Activated T-cell treated with anti-CD3 and anti-CD28 coated beads, Interleukin-2, amount 50 U/mL, for 48 hours (primary cell): ENCODE measurements at regions not wholly inside any gene's neighbourhood (a gene's known extent, or its start where the extent isn't known, plus 50 kb on each side); places are given as distances from the start of the nearest gene placed in this dataset.
A peak's percentile ranks its signal among the peaks of the same experiment; 100 is the strongest.
"Not testable (repeated sequence)": the region's sequence is repeated elsewhere in the genome, so short reads cannot be mapped to it uniquely, and the experiment has no call there.

Experiments used
- DNase-seq, 2 experiments: peaks; one replicate each; pipeline ENCODE4 v3.0.0-alpha.2; 2020

DNA sequence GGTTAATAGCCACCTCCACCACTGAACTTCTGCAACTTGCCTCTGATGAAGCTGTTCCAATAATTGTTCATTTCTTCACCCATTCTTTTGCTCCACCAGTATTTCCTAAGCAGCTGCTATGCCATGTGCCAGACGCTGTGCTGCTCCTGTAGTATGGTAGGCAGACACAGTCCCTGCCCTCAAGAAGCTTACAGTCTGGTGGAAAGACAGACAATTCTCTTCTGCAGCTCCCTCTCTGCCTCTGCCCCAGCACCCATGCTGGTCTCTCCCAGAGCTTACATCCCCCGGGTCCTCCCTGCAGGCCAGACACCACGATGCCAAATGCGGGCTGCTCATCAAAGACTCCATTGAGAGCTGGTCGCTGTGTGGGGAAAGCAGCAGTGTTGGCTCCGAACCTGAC lies 111.6 kb upstream of the ESRRB start:
- DNase-seq: no peak

GRCh38 chr14:76267322-76268046 lies 108.5 kb upstream of the ESRRB start:
- DNase-seq: peak; percentile 19 to 37

GRCh38 chr14:76268047-76268431 lies 107.9 kb upstream of the ESRRB start:
- no peak for DNase-seq

- DNase-seq: no peak
Measured at GRCh38 chr14:76268700-76269099, 107.2 kb upstream of the ESRRB start.

DNA sequence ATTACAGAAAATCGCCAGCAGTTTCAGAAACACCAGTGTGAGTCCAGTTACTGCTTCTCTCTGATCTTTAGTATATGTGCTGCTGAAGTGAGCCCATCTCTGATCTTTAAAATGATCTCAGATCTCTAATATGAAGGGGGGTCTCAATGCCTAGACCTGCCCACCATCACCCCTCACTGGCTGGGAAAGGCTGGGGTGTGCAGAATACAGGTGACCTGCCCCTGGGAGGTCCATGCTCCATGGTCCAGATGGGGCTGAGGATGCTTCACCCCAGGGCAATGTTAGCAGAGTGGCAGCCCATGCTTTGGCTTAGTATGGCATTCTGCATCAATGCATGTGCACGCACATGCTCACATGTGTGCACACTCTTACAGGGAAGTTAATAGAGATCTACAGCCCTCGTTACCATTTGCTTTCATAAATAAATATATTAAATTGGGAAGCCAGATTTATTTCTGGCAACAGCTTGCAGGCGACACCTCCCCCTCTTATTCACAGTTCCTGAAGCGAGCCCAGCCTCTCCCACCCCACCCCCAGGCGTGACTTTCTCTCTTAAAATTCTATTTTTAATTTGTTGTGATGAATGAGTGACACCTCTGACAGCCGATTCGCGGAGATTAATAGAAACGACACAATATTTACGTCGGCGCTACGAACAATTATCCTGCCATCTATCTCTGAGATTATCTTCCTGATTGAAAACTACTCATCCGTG lies 104.7 kb upstream of the ESRRB start:
- no peak for DNase-seq

DNA sequence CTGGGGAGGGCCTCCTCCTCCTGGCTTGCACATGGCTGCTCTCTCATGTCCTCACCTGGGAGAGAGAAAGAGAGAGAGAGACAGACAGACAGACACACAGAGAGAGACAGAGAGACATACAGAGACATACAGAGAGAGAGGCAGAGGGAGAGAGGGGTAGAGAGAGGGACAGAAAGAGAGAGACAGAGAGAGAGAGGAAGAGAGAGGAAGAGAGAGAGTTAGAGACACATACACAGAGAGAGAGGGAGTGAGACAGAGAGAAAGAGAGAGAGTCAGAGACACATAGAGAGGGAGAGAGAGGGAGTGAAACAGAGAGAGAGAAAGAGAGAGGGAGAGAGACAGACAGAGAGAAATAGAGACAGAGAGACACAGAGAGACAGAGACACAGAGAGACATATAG lies 103.6 kb upstream of the ESRRB start:
- DNase-seq: no peak

GRCh38 chr14:76272774-76273173 lies 103.2 kb upstream of the ESRRB start:
- DNase-seq: no peak

- DNase-seq: no peak
Measured at GRCh38 chr14:76273346-76273745, 102.6 kb upstream of the ESRRB start.

GRCh38 chr14:76274324-76274723 lies 101.6 kb upstream of the ESRRB start:
- no peak for DNase-seq

- DNase-seq: no peak
Measured at GRCh38 chr14:76277586-76278130, 98.3 kb upstream of the ESRRB start.

DNA sequence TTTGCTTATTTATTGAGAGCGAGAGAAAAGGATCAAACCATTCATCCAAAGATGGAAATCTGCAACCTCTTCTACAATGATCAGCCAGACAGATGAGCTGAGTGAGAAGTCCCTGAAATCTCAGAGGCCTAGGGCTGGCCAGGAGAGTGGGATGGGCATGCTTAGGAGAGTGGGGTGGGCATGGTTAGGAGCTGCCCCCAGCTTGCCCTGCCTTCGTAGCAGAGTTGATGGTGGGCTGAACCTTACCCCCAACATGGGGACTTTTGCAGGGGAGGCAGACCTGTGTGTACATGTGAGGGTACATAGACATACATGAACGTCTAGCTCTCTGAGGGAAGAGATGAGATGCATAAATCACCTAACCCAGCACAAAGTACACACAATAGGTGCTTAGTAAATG lies 95.7 kb upstream of the ESRRB start:
- no peak for DNase-seq

GRCh38 chr14:76282581-76282980 lies 93.4 kb upstream of the ESRRB start:
- no peak for DNase-seq

- no peak for DNase-seq
Measured at GRCh38 chr14:76287063-76287462, 88.9 kb upstream of the ESRRB start.

DNA sequence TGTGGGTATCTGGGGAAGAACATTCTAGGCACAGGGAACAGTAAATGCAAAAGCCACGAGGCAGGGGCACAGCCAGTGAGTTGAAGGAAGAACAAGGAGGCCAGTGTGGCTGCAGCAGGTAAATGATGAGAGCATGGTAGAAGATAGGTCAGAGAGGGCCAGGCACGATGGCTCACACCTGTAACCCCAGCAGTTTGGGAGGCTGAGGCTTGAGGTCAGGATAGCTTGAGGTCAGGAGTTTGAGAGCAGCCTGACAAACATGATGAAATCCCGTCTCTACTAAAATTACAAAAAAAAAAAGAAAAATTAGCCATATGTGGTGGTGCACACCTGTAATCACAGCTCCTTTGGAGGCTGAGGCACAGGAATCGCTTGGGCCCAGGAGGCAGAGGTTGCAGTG lies 86.7 kb upstream of the ESRRB start:
- no peak for DNase-seq

DNA sequence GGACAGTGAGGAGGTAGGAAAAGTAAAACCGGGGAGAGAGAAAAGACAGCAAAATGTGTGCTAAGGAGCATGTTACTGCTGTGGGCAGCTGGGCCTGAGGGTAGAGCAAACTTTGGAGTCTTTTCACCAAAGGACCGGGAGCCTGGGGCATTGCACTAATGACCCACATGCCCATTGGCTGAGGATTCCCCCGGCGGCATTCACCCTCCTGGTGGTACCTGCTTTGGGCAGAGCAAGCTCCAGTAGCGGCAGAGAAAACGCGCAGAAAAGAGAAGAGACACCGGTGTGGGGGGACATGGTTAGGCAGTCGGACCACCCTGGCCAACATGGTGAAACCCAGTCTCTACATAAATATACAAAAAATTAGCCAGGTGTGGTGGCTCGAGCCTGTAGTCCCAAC lies 83.4 kb upstream of the ESRRB start:
- DNase-seq: no peak

DNA sequence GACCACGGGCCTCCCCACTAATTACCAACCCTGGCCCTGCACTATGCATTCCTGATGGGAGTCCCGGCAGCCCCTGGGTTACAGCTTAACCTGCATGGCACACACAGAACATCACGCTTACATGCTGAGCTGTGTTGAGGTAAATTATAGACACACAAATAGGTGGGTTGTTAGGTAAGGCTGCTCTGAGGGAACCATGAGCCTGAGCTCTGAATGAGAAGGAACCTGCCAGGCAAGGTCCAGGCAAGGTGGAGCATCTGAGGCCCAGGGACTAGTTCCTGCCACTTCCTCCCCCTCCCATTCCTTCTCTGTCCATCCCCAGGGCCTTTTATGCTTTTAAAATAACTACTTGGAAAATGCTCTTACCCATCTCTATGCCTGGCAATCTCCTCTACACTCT lies 82.7 kb upstream of the ESRRB start:
- no peak for DNase-seq

DNA sequence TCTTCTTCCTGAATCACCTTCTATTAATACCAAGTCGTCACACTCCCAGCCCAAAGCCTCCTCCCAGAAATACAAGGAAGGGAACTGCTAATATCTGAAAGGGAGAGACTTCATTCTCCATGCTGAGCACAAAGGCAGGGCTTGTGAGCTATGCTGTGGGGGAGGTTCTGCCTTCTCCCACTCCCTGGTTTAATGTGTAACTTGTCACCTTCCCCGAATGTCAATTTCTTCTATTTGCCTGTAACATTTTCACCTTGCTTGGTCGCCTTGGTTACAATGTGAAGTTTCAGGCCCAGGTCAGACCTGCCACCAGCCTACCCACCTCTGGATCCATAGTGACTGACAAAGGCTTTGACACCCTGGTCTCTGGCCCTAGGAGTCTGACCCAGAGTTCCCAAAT lies 82.0 kb upstream of the ESRRB start:
- DNase-seq: no peak

- no peak for DNase-seq
Measured at GRCh38 chr14:76294876-76295275, 81.1 kb upstream of the ESRRB start.

DNA sequence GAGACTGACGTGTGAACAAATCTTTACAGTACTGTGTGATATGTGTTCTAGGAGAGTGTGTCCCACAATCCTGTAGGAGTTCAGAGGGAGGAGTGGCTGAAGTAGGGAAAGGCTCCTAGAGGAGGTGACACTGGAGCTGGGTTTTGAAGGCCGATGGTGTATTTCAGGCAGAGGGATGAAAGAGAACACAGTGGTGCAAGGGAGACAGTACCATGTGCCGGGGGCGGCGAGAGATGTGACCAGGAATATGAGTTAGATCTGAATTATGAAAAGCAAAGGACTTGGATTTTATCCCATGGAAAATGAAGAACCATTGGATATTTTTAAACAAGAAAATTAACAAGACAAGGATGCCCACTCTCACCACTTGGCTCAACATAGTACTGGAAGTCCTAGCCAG lies 77.0 kb upstream of the ESRRB start:
- DNase-seq: no peak

- not testable (repeated sequence) for DNase-seq
Measured at GRCh38 chr14:76303188-76303587, 72.7 kb upstream of the ESRRB start.

- DNase-seq: no peak
Measured at GRCh38 chr14:76304536-76305267, 71.2 kb upstream of the ESRRB start.

DNA sequence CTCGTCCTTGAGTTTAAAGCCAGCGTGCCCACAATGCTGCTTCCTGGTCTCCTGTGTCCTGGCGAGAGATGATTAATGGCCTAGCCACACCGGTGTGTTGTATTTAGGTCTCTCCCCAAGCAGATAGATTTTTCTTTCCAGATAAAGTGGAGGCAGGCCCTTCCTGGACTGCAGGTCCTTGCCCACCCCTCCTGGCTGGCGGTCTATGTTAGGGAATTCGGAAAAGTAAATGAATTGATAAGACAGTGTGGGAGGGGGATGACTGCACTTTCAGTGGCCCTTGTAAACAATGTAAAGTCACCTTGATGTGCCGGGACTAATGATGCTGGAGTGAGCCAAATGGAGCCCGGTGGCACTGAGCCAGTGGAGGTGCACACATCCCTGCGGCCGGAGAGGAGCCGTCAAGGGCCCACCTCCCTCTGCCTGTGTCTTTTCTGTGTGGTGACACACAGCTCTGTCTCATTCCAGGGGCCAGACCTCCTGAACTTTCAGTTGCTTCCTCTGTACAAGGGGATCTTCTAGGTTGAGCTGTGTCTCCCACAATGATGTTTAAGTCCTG lies 70.6 kb upstream of the ESRRB start:
- DNase-seq: no peak

- DNase-seq: no peak
Measured at GRCh38 chr14:76306131-76306530, 69.8 kb upstream of the ESRRB start.
